GM10266 (cell line): ENCODE measurements at regions not wholly inside any gene's neighbourhood (a gene's known extent, or its start where the extent isn't known, plus 50 kb on each side); places are given as distances from the start of the nearest gene placed in this dataset.

Source experiments
- DNase-seq: peaks from one replicate; pipeline ENCODE4 v3.0.0; 2012; ENCODE audit errors: extremely low spot score
- CTCF ChIP-seq: IDR thresholded peaks from 2 replicates; pipeline ENCODE4 v1.5.1; 2012; ENCODE audit warnings: mild to moderate bottlenecking, low read depth; ENCODE audit not compliant: control insufficient read depth, insufficient read depth; ENCODE audit errors: missing control alignments

GRCh38 chr11:134531327-134532130 lies 119.5 kb upstream of the B3GAT1 start:
- no peak for DNase-seq
- no peak for TF ChIP-seq CTCF

- no peak for TF ChIP-seq CTCF
- DNase-seq = no peak
Observed at GRCh38 chr11:134530636-134531326, 118.7 kb upstream of the B3GAT1 start.

- no peak for TF ChIP-seq CTCF
- DNase-seq = no peak
Observed at GRCh38 chr11:134529212-134530096, 117.4 kb upstream of the B3GAT1 start.

- no peak for TF ChIP-seq CTCF
- DNase-seq = no peak
Observed at GRCh38 chr11:134528453-134528852, 116.4 kb upstream of the B3GAT1 start.

- DNase-seq = no peak
- TF ChIP-seq CTCF = no peak
Observed at GRCh38 chr11:134527382-134528243, 115.6 kb upstream of the B3GAT1 start.

- no peak for DNase-seq
- no peak for TF ChIP-seq CTCF
Observed at GRCh38 chr11:134524896-134525845, 113.1 kb upstream of the B3GAT1 start.
